WTC11 (cell line): ENCODE measurements at regions not wholly inside any gene's neighbourhood (a gene's known extent, or its start where the extent isn't known, plus 50 kb on each side); places are given as distances from the start of the nearest gene placed in this dataset.

Source experiments
- ATAC-seq: fragments of 200-7000 bp; cut with Tn5 transposase; 2 replicates; pipeline ENCODE4 v1.10.0; 2021; ENCODE audit warnings: mild to moderate bottlenecking, moderate library complexity
- CTCF ChIA-PET: fragments of 300-600 bp; sonication (Branson Sonifier 250); formaldehyde crosslinking; loops from one replicate; lab custom pipeline; 2021; ENCODE audit warnings: antibody characterized with exemption; lab: Charles Lee
- POLR2A ChIA-PET: fragments of 350-600 bp; sonication (Branson Sonifier 250); formaldehyde crosslinking; loops from one replicate; lab custom pipeline; 2021; ENCODE audit warnings: antibody characterized with exemption; lab: Charles Lee
- DNase-seq: peaks from one replicate; pipeline ENCODE4 v3.0.0; 2021; ENCODE audit warnings: low spot score
- H3K27ac Mint-ChIP-seq: 2 replicates; pipeline ENCODE4 v1.8.0; 2021; ENCODE audit warnings: mixed read lengths
- H3K27me3 Mint-ChIP-seq: 2 replicates; pipeline ENCODE4 v1.8.0; 2021; ENCODE audit warnings: low read depth, mild to moderate bottlenecking, moderate library complexity, mixed read lengths
- H3K36me3 Mint-ChIP-seq: 2 replicates; pipeline ENCODE4 v1.8.0; 2021; ENCODE audit warnings: mixed read lengths
- H3K4me1 Mint-ChIP-seq: 2 replicates; pipeline ENCODE4 v1.8.0; 2022; ENCODE audit warnings: mixed read lengths
- H3K4me3 Mint-ChIP-seq: 2 replicates; pipeline ENCODE4 v1.8.0; 2021; ENCODE audit warnings: mild to moderate bottlenecking, moderate library complexity, mixed read lengths
- H3K9me3 Mint-ChIP-seq: 2 replicates; pipeline ENCODE4 v1.8.0; 2021; ENCODE audit warnings: mixed read lengths
- ARID4B ChIP-seq: sonication (generic); formaldehyde crosslinking; IDR thresholded peaks from 2 replicates; pipeline ENCODE4 v1.8.0; 2023; ENCODE audit warnings: missing genetic modification reagents, mild to moderate bottlenecking, borderline replicate concordance
- ATF2 ChIP-seq: sonication (generic); formaldehyde crosslinking; IDR thresholded peaks from 2 replicates; pipeline ENCODE4 v1.8.1; 2022; ENCODE audit warnings: low read depth, missing genetic modification reagents, borderline replicate concordance
- ATF6 ChIP-seq: sonication (generic); formaldehyde crosslinking; IDR thresholded peaks from 2 replicates; pipeline ENCODE4 v1.8.1; 2023; ENCODE audit warnings: mild to moderate bottlenecking, missing genetic modification reagents
- FOXK1 ChIP-seq: sonication (generic); formaldehyde crosslinking; IDR thresholded peaks from 2 replicates; pipeline ENCODE4 v1.8.0; 2022; ENCODE audit warnings: mild to moderate bottlenecking, moderate library complexity, missing genetic modification reagents
- HMGA2 ChIP-seq: fragments of 250-450 bp; sonication (Bioruptor Pico); IDR thresholded peaks from 2 replicates; pipeline ENCODE4 v1.4.0; 2021; ENCODE audit warnings: mild to moderate bottlenecking, moderate library complexity
- HMGXB4 ChIP-seq: sonication (generic); formaldehyde crosslinking; IDR thresholded peaks from 2 replicates; pipeline ENCODE4 v1.8.1; 2023; ENCODE audit warnings: mild to moderate bottlenecking, moderate library complexity, missing genetic modification reagents
- RELA ChIP-seq: sonication (generic); formaldehyde crosslinking; IDR thresholded peaks from 2 replicates; pipeline ENCODE4 v1.8.1; 2022; ENCODE audit warnings: missing genetic modification reagents, mild to moderate bottlenecking, borderline replicate concordance
- TCF7 ChIP-seq: sonication (generic); formaldehyde crosslinking; IDR thresholded peaks from 2 replicates; pipeline ENCODE4 v1.8.0; 2022; ENCODE audit warnings: mild to moderate bottlenecking, low read depth, missing genetic modification reagents, moderate library complexity
- TP53 ChIP-seq: sonication (generic); formaldehyde crosslinking; IDR thresholded peaks from 2 replicates; pipeline ENCODE4 v1.8.1; 2023; ENCODE audit warnings: mild to moderate bottlenecking, missing genetic modification reagents
- ZBTB21 ChIP-seq: sonication (generic); formaldehyde crosslinking; IDR thresholded peaks from 2 replicates; pipeline ENCODE4 v1.8.1; 2023; ENCODE audit warnings: mild to moderate bottlenecking, missing genetic modification reagents, borderline replicate concordance
- ZNF138 ChIP-seq: sonication (generic); formaldehyde crosslinking; conservative IDR thresholded peaks from 2 replicates; pipeline ENCODE4 v1.8.1; 2022; ENCODE audit warnings: mild to moderate bottlenecking, moderate library complexity, missing genetic modification reagents
- ZNF416 ChIP-seq: fragments of 250-450 bp; sonication (Bioruptor Pico); IDR thresholded peaks from 2 replicates; pipeline ENCODE4 v1.9.0; 2021; ENCODE audit warnings: mild to moderate bottlenecking, inconsistent platforms
- ZNF671 ChIP-seq: fragments of 250-450 bp; sonication (Bioruptor Pico); IDR thresholded peaks from 2 replicates; pipeline ENCODE4 v1.8.0; 2021; ENCODE audit warnings: mild to moderate bottlenecking
- TF ChIP-seq, protein P1 (sequence below): sonication (generic); formaldehyde crosslinking; IDR thresholded peaks from 2 replicates; pipeline ENCODE4 v1.8.1; 2023; ENCODE audit warnings: mild to moderate bottlenecking, missing genetic modification reagents, borderline replicate concordance
- TF ChIP-seq, protein P2 (sequence below): sonication (generic); formaldehyde crosslinking; IDR thresholded peaks from 2 replicates; pipeline ENCODE4 v1.8.0; 2023; ENCODE audit warnings: mild to moderate bottlenecking, missing genetic modification reagents

DNA sequence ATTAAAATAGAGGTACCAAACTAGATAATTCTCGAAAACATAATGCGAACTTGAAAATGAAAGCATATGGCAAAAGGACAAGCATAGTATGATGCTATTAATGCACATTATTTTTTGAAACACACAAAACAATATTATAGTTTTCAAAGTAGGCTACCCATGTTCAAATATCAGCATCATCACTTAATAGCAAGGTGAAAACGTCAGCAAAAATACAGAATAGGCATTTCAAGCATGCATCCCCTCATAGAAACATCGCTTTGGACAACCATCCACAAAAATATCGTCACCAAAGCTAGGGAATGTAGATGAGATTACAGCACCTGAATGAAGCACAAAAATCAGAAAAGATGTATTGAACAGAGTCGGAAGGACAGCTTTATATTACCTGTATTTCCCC, 814.5 kb upstream of the LRRC4C start:
- Mint-ChIP-seq H3K4me3 (no peak overlapping the region), H3K4me1 (no peaks in the 10 kb centered on the region), H3K27me3 (no peaks in the 10 kb centered on the region), H3K9me3 (peaks cover 40% of the 10 kb centered on the region), H3K27ac (no peak overlapping the region), H3K36me3 (peaks cover 25% of the 10 kb centered on the region)
- ATAC-seq (no peak), DNase-seq (no peak)
- CTCF ChIA-PET = no interaction called here
- POLR2A ChIA-PET = no interaction called here
- no peak for TF ChIP-seq ZNF671 (CRISPR knock-in tag)
- TF ChIP-seq FOXK1 (CRISPR knock-in tag) = no peak
- no peak for TF ChIP-seq TP53
- TF ChIP-seq TCF7 (CRISPR knock-in tag) = no peak
- no peak for TF ChIP-seq ATF2 (CRISPR knock-in tag)
- no peak for TF ChIP-seq ZNF416

DNA sequence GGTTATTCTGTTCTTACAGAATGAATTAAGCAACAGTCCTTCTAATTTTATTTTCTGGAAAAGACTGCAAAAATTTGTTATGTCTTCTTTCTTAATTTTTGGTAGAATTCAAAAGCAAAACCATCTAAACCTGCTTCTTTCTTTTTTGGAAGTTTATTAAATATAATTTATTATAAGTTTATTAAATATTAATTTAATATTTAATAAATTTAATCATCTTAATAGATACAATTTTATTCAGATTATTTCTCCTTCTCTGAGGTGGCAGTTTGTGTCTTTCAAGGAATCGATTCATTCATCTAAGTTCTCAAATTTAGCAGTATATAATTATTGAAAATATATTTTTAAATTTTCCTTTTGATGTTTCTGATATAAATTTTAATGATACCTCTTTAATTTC, 837.5 kb upstream of the LRRC4C start:
- no peak for ATAC-seq
- CTCF ChIA-PET = no interaction called here
- Mint-ChIP-seq H3K4me3 (no peak overlapping the region), H3K36me3 (no peaks in the 10 kb centered on the region), H3K27ac (no peak overlapping the region), H3K27me3 (no peaks in the 10 kb centered on the region), H3K9me3 (peaks cover 26% of the 10 kb centered on the region), H3K4me1 (no peaks in the 10 kb centered on the region)
- TF ChIP-seq HMGXB4 (CRISPR knock-in tag) (no peak), HMGA2 (CRISPR knock-in tag) (peak; percentile 91), ZBTB21 (no peak)
- DNase-seq = no peak
- POLR2A ChIA-PET = no interaction called here

- Mint-ChIP-seq H3K4me3 (no peak overlapping the region), H3K27me3 (no peaks in the 10 kb centered on the region), H3K36me3 (no peaks in the 10 kb centered on the region), H3K27ac (no peak overlapping the region), H3K9me3 (peaks cover 9% of the 10 kb centered on the region), H3K4me1 (no peaks in the 10 kb centered on the region)
- no peak for ATAC-seq
- POLR2A ChIA-PET = no interaction called here
- no peak for DNase-seq
- CTCF ChIA-PET = no interaction called here
- TF ChIP-seq RELA (CRISPR knock-in tag) (no peak), ATF6 (CRISPR knock-in tag) (no peak), ARID4B (CRISPR knock-in tag) (no peak), ZNF138 (CRISPR knock-in tag) (no peak)
- TF ChIP-seq, protein P1, sequence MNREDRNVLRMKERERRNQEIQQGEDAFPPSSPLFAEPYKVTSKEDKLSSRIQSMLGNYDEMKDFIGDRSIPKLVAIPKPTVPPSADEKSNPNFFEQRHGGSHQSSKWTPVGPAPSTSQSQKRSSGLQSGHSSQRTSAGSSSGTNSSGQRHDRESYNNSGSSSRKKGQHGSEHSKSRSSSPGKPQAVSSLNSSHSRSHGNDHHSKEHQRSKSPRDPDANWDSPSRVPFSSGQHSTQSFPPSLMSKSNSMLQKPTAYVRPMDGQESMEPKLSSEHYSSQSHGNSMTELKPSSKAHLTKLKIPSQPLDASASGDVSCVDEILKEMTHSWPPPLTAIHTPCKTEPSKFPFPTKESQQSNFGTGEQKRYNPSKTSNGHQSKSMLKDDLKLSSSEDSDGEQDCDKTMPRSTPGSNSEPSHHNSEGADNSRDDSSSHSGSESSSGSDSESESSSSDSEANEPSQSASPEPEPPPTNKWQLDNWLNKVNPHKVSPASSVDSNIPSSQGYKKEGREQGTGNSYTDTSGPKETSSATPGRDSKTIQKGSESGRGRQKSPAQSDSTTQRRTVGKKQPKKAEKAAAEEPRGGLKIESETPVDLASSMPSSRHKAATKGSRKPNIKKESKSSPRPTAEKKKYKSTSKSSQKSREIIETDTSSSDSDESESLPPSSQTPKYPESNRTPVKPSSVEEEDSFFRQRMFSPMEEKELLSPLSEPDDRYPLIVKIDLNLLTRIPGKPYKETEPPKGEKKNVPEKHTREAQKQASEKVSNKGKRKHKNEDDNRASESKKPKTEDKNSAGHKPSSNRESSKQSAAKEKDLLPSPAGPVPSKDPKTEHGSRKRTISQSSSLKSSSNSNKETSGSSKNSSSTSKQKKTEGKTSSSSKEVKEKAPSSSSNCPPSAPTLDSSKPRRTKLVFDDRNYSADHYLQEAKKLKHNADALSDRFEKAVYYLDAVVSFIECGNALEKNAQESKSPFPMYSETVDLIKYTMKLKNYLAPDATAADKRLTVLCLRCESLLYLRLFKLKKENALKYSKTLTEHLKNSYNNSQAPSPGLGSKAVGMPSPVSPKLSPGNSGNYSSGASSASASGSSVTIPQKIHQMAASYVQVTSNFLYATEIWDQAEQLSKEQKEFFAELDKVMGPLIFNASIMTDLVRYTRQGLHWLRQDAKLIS (CRISPR knock-in tag) = no peak
- TF ChIP-seq, protein P2, sequence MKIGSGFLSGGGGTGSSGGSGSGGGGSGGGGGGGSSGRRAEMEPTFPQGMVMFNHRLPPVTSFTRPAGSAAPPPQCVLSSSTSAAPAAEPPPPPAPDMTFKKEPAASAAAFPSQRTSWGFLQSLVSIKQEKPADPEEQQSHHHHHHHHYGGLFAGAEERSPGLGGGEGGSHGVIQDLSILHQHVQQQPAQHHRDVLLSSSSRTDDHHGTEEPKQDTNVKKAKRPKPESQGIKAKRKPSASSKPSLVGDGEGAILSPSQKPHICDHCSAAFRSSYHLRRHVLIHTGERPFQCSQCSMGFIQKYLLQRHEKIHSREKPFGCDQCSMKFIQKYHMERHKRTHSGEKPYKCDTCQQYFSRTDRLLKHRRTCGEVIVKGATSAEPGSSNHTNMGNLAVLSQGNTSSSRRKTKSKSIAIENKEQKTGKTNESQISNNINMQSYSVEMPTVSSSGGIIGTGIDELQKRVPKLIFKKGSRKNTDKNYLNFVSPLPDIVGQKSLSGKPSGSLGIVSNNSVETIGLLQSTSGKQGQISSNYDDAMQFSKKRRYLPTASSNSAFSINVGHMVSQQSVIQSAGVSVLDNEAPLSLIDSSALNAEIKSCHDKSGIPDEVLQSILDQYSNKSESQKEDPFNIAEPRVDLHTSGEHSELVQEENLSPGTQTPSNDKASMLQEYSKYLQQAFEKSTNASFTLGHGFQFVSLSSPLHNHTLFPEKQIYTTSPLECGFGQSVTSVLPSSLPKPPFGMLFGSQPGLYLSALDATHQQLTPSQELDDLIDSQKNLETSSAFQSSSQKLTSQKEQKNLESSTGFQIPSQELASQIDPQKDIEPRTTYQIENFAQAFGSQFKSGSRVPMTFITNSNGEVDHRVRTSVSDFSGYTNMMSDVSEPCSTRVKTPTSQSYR (CRISPR knock-in tag) = no peak
Measured at GRCh38 chr11:42299780-42300179, 840.3 kb upstream of the LRRC4C start.
